Spleen (tissue), 11 donors: ENCODE measurements at regions not wholly inside any gene's neighbourhood (a gene's known extent, or its start where the extent isn't known, plus 50 kb on each side); places are given as distances from the start of the nearest gene placed in this dataset.

Experiments used
- DNase-seq: peaks from one replicate; pipeline ENCODE4 v3.0.0-alpha.2; 2020
- H3K27ac ChIP-seq, 8 donors: fragments of 200-600 bp; sonication (generic) in 7 of 8; 1 replicate in 4 of 8; 2 replicates in 4 of 8; pipeline versions ENCODE4 v1.5.0 to v1.8.0; 2016 to 2021; ENCODE audit warnings: inconsistent platforms in 4 of 8, mild to moderate bottlenecking in 4 of 8, moderate library complexity in 1 of 8
- H3K27me3 ChIP-seq, 7 donors: fragments of 200-600 bp; sonication (generic) in 6 of 7; replicated peaks in 1 of 7; 1 replicate in 4 of 7; 2 replicates in 3 of 7; pipeline versions ENCODE4 v1.5.0 to v1.8.0; 2016 to 2021; ENCODE audit warnings: inconsistent platforms in 3 of 7, mild to moderate bottlenecking in 1 of 7
- H3K36me3 ChIP-seq, 6 donors: fragments of 200-600 bp; sonication (generic) in 5 of 6; 1 replicate in 4 of 6; 2 replicates in 2 of 6; pipeline versions ENCODE4 v1.5.0 to v1.8.0; 2016 to 2021; ENCODE audit warnings: inconsistent platforms in 2 of 6
- H3K4me1 ChIP-seq, 6 donors: fragments of 200-600 bp; sonication (generic) in 5 of 6; 1 replicate in 3 of 6; 2 replicates in 3 of 6; pipeline versions ENCODE4 v1.5.0 to v1.8.0; 2016 to 2021; ENCODE audit warnings: inconsistent platforms in 3 of 6
- H3K4me3 ChIP-seq, 8 donors: fragments of 200-600 bp; sonication (generic) in 7 of 8; 1 replicate in 4 of 8; 2 replicates in 4 of 8; pipeline versions ENCODE4 v1.5.0 to v1.8.0; 2016 to 2021; ENCODE audit warnings: inconsistent platforms in 4 of 8, mild to moderate bottlenecking in 4 of 8, moderate library complexity in 2 of 8
- H3K9me3 ChIP-seq, 8 donors: fragments of 200-600 bp; sonication (generic) in 7 of 8; 1 replicate in 4 of 8; 2 replicates in 4 of 8; pipeline versions ENCODE4 v1.5.0 to v1.8.0; 2016 to 2021; ENCODE audit warnings: inconsistent platforms in 4 of 8
- POLR2A ChIP-seq, 3 donors: fragments of 450-650 bp; IDR thresholded peaks; one replicate each; pipeline ENCODE4 v1.5.1; 2017; ENCODE audit warnings: antibody characterized with exemption in 3 of 3, mild to moderate bottlenecking in 1 of 3
- POLR2AphosphoS5 ChIP-seq, 3 donors: sonication (generic); formaldehyde crosslinking; IDR thresholded peaks; one replicate each; pipeline ENCODE4 v1.5.1; 2017; ENCODE audit warnings: antibody characterized with exemption in 3 of 3
- WGBS, 5 donors: extraction: QIAGEN DNeasy Blood & Tissue Kit in 3 of 5; methylation state at CpG; one replicate each; pipeline versions ENCODE4 v1.1.5 to v1.1.7; 2013 to 2018; 5-methylcytosine and 5-hydroxymethylcytosine counted together
- intact Hi-C: fragments of 100-400 bp; cut with DNase I; formaldehyde crosslinking; loops from one replicate; pipeline ENCODE4 v1.15.0; 2023; ENCODE audit warnings: low total_unique reads
- TF ChIP-seq, protein P1 (sequence below), 11 experiments: fragments of 200-600 bp in 7 of 11; fragments of 450-650 bp in 4 of 11; sonication (generic) in 4 of 11; IDR thresholded peaks in 8 of 11; conservative IDR thresholded peaks in 3 of 11; 1 replicate in 7 of 11; 2 replicates in 4 of 11; pipeline versions ENCODE4 v1.4.0 to v1.8.0; 2016 to 2021; ENCODE audit warnings: antibody characterized with exemption in 11 of 11, inconsistent platforms in 4 of 11, mild to moderate bottlenecking in 1 of 11
- donor health status: healthy with polysubstance abuse.
- donor health status: DM: no; HTN: no; CAD: no; lungs with moderate emphysema.
- donor health status: DM: no; HTN: no; CAD: no.
- donor health status: Bipolar disorder and iron deficiency.
- donor health status: healthy.
- donor health status: DM: no; HTN: no; CAD: no.
- donor health status: DM: yes; HTN: yes; CAD: no.

GRCh38 chr11:19455731-19456130 lies 215.0 kb upstream of the E2F8 start:
- DNase-seq, result no peak

DNA sequence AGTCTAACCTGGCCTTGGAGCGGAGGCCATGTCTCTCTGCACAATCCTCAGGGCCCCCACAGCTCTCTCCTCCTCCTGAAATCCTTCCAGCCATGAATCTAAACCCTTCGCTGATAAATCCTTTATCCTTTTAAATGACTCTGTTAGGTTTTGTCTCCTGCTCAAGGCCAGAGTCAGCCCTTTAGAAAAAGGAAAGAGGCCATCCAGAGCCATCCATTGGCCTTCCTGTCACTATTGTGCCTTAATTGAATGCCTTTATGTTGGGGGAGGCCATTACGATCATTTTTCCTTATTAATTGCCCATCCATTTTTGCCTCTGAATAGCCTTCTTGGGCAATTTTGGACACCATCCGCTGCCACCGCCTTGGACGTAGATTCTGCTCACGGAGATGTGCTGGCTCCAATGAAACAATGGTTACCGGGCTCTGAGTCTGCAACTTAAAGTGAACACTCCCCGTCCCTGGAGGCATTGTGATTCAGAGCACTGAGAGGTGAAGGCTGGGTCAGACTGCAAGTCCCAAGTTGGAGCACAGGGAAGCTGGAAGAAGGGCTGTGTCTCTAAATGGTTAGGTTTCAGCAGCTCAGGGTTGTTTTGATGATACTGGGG lies 213.0 kb upstream of the E2F8 start:
- TF ChIP-seq, protein P1, sequence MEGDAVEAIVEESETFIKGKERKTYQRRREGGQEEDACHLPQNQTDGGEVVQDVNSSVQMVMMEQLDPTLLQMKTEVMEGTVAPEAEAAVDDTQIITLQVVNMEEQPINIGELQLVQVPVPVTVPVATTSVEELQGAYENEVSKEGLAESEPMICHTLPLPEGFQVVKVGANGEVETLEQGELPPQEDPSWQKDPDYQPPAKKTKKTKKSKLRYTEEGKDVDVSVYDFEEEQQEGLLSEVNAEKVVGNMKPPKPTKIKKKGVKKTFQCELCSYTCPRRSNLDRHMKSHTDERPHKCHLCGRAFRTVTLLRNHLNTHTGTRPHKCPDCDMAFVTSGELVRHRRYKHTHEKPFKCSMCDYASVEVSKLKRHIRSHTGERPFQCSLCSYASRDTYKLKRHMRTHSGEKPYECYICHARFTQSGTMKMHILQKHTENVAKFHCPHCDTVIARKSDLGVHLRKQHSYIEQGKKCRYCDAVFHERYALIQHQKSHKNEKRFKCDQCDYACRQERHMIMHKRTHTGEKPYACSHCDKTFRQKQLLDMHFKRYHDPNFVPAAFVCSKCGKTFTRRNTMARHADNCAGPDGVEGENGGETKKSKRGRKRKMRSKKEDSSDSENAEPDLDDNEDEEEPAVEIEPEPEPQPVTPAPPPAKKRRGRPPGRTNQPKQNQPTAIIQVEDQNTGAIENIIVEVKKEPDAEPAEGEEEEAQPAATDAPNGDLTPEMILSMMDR (IDR thresholded peaks at IDR 0.05 in 8 of 11, conservative IDR thresholded peaks at IDR 0.05 in 3 of 11), result no peak
- TF ChIP-seq POLR2A (IDR thresholded peaks at IDR 0.05) (no peak), POLR2AphosphoS5 (IDR thresholded peaks at IDR 0.05) (no peak)
- no peak overlapping the region for H3K27ac ChIP-seq
- DNase-seq, result no peak

More at GRCh38 chr11:19455731-19456130, 215.0 kb upstream of the E2F8 start:
- no peaks in the 10 kb centered on the region for H3K9me3 ChIP-seq
- WGBS, 5 donors, result 49 to 69% (median 65%) methylated on average over 3 to 4 of the region's 4 CpGs
- no peaks in the 10 kb centered on the region for H3K4me1 ChIP-seq
- intact Hi-C loops, result no loop called here
- H3K36me3 ChIP-seq, result no peaks in the 10 kb centered on the region
- H3K27ac ChIP-seq, result no peak overlapping the region
- H3K27me3 ChIP-seq, result no peaks in the 10 kb centered on the region
- TF ChIP-seq POLR2A (IDR thresholded peaks at IDR 0.05) (no peak), POLR2AphosphoS5 (IDR thresholded peaks at IDR 0.05) (no peak)
- TF ChIP-seq, protein P1 (IDR thresholded peaks at IDR 0.05 in 8 of 11, conservative IDR thresholded peaks at IDR 0.05 in 3 of 11), result no peak
- H3K4me3 ChIP-seq, result no peak overlapping the region

GRCh38 chr11:19451609-19452008 lies 210.9 kb upstream of the E2F8 start:
- Histone ChIP-seq H3K4me3 (no peak overlapping the region), H3K36me3 (no peaks in the 10 kb centered on the region), H3K9me3 (no peaks in the 10 kb centered on the region), H3K4me1 (no peaks in the 10 kb centered on the region), H3K27me3 (peaks cover 0 to 7% (median 0%) of the 10 kb centered on the region in 7 donors), H3K27ac (no peak overlapping the region)
- TF ChIP-seq, protein P1 (IDR thresholded peaks at IDR 0.05 in 8 of 11, conservative IDR thresholded peaks at IDR 0.05 in 3 of 11), result no peak
- TF ChIP-seq POLR2AphosphoS5 (IDR thresholded peaks at IDR 0.05) (no peak), POLR2A (IDR thresholded peaks at IDR 0.05) (no peak)
- intact Hi-C loops, result no loop called here
- DNase-seq, result no peak

More for the DNA sequence above, 213.0 kb upstream of the E2F8 start:
- Histone ChIP-seq H3K4me3 (no peak overlapping the region), H3K4me1 (no peaks in the 10 kb centered on the region), H3K36me3 (no peaks in the 10 kb centered on the region), H3K27me3 (no peaks in the 10 kb centered on the region), H3K9me3 (no peaks in the 10 kb centered on the region)
- 67 to 80% (median 73%) methylated on average over 9 of the region's 9 CpGs for WGBS, 5 donors
- intact Hi-C loops, result no loop called here

- Histone ChIP-seq H3K9me3 (no peaks in the 10 kb centered on the region), H3K27ac (no peak overlapping the region), H3K4me1 (no peaks in the 10 kb centered on the region), H3K4me3 (no peak overlapping the region), H3K27me3 (peaks cover 0 to 7% (median 0%) of the 10 kb centered on the region in 7 donors), H3K36me3 (no peaks in the 10 kb centered on the region)
- WGBS, 5 donors, result 59 to 90% (median 85%) methylated on average over 1 of the region's 1 CpG
- no peak for DNase-seq
- intact Hi-C loops, result no loop called here
- TF ChIP-seq POLR2AphosphoS5 (IDR thresholded peaks at IDR 0.05) (no peak), POLR2A (IDR thresholded peaks at IDR 0.05) (no peak)
- TF ChIP-seq, protein P1 (IDR thresholded peaks at IDR 0.05 in 8 of 11, conservative IDR thresholded peaks at IDR 0.05 in 3 of 11), result no peak
Observed at GRCh38 chr11:19450282-19450681, 209.5 kb upstream of the E2F8 start.
